ENCODE measurements at regions not wholly inside any gene's neighbourhood (a gene's known extent, or its start where the extent isn't known, plus 50 kb on each side); places are given as distances from the start of the nearest gene placed in this dataset.
"Not testable (repeated sequence)": the region's sequence is repeated elsewhere in the genome, so short reads cannot be mapped to it uniquely, and the experiment has no call there.

DNA sequence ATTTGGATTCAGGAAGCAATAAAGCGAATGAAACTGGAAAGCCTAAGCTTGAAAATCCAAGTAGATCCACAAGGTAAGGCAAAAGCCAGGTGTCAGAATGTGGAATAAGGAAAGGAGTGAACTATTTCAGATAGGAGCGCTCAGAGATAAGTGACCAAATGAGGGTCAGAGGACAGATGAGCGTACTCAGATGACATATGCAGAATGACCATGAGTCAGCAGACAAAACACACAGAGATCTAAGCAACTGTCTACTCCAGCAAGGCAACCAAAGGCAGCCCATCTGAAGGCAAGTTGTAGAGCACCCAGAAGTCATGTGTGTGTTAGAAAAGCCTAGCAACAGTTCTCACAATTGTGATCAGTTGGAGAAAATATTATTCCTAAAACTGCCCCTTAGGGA, 548.4 kb upstream of the FSHR start:
- intact Hi-C loops (cut with DNase I), result no loop called here

GRCh38 chr2:49693961-49694360, 539.6 kb upstream of the FSHR start:
- intact Hi-C loops (cut with DNase I), result no loop called here

More for the DNA sequence above, 548.4 kb upstream of the FSHR start:
- no peak for DNase-seq (ENCODE audit: low spot score)

GRCh38 chr2:49692022-49692421, 537.7 kb upstream of the FSHR start:
- intact Hi-C loops (cut with DNase I); DNase-seq (ENCODE audit: low spot score): not testable (repeated sequence)

More at GRCh38 chr2:49693961-49694360, 539.6 kb upstream of the FSHR start:
- no peak for DNase-seq (ENCODE audit: low spot score)

DNA sequence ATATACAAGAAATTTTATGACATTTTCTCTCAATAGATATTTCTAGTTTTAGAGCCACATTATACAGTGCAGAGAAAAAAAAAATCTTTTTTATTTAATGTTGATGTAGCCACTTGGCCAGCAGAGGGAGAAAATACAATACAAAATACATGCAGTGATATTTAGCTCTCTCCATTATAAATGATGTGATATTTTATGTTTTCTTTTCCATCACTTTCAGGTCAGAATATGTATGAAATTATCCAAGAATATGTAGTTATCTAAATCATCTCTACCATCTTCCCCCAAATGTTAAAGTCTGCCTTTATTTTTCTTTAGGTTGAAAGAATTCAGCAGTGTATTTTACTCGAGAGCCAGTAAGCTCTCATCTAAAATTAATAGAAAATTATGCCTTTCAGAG, 533.6 kb upstream of the FSHR start:
- intact Hi-C loops (cut with DNase I), result loop anchor here (2.0 to 5.0 kb wide), 2 partner anchors 454 to 715 kb away; no protein-coding TSS in a partner anchor
- DNase-seq (ENCODE audit: low spot score), result no peak

DNA sequence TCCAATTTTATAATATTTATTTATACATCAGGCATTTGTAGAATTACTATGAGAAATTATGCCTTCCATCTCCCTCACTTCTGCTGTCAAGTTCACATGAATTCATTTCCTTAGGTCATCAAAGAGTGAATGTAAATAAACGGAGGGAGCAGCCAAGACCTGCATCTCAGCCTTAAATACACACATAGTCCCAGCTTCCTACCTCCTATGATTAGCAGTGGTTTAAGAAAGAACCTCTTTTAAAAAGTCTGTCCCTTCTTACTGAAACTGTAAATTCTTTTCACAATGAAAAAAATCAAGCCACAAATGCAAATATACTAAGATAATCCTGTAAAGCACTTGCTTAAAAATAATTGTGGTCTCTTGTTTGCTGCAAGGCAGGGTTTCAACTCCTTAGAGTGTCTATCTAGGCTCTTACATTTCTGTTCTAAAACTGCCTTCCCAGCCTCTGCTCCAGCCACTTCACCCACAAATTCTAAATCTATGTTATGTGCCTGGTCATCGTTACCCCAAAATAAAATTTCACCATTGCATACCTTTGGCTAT, 532.7 kb upstream of the FSHR start:
- DNase-seq (ENCODE audit: low spot score), result no peak
- intact Hi-C loops (cut with DNase I), result loop anchor here (5.0 kb wide), 1 partner anchor 455 kb away; no protein-coding TSS in a partner anchor

DNA sequence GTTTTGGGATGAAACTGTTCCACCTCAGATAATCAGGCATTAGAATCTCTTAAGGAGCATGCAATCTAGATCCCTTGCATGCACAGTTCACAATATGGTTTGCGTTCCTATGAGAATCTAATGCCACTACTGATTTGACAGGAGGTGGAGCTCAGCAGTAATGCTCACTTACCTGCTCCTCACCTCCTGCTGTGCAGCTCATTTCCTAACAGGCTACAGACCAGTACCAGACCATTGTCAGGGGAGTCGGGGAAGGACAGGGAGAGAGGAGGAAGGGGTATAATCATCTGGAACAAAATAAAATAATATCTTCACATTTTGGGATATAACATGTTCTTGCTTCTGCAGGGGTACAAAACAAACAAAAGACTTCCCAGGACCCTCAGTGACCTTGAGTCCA, 532.0 kb upstream of the FSHR start:
- DNase-seq (ENCODE audit: low spot score), result no peak
- intact Hi-C loops (cut with DNase I), result loop anchor here (5.0 kb wide), 1 partner anchor 456 kb away; no protein-coding TSS in a partner anchor

GRCh38 chr2:49677227-49677626, 522.9 kb upstream of the FSHR start:
- intact Hi-C loops (cut with DNase I), result no loop called here
- DNase-seq (ENCODE audit: low spot score), result no peak

DNA sequence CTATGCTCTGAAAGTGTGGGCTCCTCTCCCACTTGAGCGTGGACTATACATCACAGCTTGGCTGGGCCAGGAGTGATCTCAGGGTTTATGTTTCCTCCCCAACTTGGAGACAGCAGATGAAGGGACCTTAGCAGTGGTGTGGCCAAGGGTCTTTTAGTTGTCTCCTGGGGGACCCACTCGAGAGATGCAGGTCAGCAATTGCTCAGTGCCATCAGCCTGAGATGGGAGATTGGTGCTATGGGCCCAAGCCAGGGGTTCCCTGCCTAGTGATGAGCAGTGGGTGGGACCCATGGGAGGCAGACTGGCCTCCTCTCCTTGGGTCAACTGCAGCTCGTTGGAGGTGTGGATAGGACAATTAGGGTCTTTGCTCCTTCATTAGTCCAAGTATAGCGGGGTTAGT, 510.5 kb upstream of the FSHR start:
- DNase-seq (ENCODE audit: low spot score), result no peak
- intact Hi-C loops (cut with DNase I), result no loop called here

- DNase-seq (ENCODE audit: low spot score), result no peak
- intact Hi-C loops (cut with DNase I), result no loop called here
These were observed 507.5 kb upstream of the FSHR start for GRCh38 chr2:49661809-49662208.

DNA sequence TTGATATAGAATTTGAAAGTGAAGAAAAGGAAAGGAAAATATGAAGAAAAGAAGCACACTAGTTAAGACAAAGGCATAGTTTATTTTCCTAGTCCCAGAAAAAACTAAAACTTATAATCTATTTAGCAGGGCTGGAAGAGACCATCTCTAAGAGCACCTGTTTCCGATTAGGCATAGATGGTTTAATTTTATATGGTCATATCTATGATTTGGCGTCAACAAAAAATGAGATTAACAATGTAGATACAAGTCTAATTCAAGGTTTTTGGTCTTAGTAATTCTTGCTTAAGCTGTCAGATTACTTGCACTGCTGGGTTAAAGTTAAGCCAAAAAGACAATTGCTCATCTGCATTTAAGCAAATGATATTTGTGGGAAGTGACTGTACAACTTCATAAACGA, 502.5 kb upstream of the FSHR start:
- DNase-seq (ENCODE audit: low spot score), result no peak
- intact Hi-C loops (cut with DNase I), result no loop called here

DNA sequence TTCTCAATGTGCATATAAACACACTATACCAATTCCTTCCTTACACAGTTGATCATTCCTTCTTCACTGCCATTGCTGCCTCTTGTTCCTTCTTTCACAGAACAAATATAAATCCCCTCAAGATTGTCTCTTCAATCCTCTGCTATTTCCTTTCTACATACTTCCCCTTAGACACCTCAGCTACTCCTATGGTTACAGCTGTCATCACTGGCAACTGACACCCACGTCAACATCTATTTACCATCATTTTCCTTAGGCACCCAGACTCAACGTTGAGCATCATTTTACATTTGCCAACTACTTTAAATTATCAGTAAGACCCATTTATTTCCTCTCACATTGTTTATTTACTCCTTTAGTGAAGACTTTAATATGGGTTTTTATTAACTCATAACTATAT, 488.8 kb upstream of the FSHR start:
- intact Hi-C loops (cut with DNase I), result no loop called here
- DNase-seq (ENCODE audit: low spot score), result no peak

DNA sequence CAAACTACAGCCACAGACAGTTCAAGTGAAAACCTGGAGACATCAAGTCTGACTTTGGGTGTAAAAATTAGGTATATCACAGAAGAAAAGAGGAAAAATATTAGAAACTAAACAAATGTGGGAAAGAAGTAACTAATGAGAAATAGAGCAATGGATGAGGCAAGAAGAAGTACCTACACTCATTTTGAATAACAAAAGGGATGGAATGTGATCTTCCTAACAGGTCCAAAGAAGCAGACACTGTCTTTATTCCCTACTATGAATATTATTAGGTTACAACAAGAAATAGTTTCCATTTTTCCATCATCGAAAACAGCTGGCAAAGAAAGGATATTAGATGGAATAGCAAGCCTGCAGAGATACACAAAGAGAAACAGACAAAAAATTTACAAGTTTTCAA, 486.3 kb upstream of the FSHR start:
- intact Hi-C loops (cut with DNase I), result no loop called here
- no peak for DNase-seq (ENCODE audit: low spot score)

GRCh38 chr2:49621016-49621415, 466.7 kb upstream of the FSHR start:
- DNase-seq (ENCODE audit: low spot score), result no peak
- intact Hi-C loops (cut with DNase I), result no loop called here

GRCh38 chr2:49619804-49620203, 465.5 kb upstream of the FSHR start:
- intact Hi-C loops (cut with DNase I), result loop anchor here (10.0 kb wide), 1 partner anchor 525 kb away; no protein-coding TSS in a partner anchor
- no peak for DNase-seq (ENCODE audit: low spot score)

GRCh38 chr2:49618491-49618890, 464.2 kb upstream of the FSHR start:
- DNase-seq (ENCODE audit: low spot score), result no peak
- intact Hi-C loops (cut with DNase I), result loop anchor here (10.0 kb wide), 1 partner anchor 526 kb away; no protein-coding TSS in a partner anchor

- intact Hi-C loops (cut with DNase I), result loop anchor here (10.0 kb wide), 1 partner anchor 528 kb away; no protein-coding TSS in a partner anchor
- DNase-seq (ENCODE audit: low spot score), result no peak
These were observed 462.5 kb upstream of the FSHR start for GRCh38 chr2:49616800-49617199.

DNA sequence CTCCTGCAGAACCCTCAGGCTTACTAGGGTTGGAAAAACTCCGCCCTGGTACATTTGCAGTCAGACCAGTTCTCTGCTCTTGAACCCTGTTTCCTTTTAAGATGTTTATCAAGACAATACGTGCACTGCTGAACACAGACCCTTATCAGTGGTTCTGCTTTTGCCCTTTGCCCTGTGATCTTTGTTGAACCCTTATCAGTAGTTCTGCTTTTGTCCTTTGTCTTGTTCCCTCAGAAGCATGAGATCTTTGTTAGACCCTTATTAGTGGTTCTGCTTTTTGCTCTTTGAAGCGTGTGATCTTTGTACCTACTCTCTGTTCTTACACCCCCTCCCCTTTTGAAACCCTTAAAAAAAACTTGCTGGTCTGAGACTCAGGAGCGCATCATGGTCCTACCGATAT, 457.5 kb upstream of the FSHR start:
- not testable (repeated sequence) for DNase-seq (ENCODE audit: low spot score)

DNA sequence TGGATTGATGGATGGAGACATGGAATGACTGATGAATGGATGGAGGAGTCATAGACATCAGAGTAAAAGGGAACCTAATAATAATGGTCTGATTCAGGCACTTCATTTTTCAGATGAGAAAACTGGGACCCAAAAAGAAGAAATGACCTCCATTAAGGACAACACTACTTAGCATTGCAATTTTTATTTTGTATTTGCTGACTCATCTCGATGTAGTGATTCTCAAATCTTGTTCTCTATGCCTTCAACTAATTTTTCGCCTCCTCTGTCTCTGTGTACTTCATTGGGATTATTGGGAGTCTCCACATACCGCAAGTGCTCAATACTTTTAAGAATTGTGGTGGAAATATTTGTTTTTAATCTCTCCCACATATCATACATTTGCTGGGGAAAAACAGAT, 446.2 kb upstream of the FSHR start:
- DNase-seq (ENCODE audit: low spot score), result no peak
- intact Hi-C loops (cut with DNase I), result no loop called here

More for the DNA sequence above, 457.5 kb upstream of the FSHR start:
- intact Hi-C loops (cut with DNase I), result loop anchor here (10.0 kb wide), 1 partner anchor 533 kb away; no protein-coding TSS in a partner anchor

GRCh38 chr2:49598231-49598630, 443.9 kb upstream of the FSHR start:
- intact Hi-C loops (cut with DNase I), result no loop called here
- no peak for DNase-seq (ENCODE audit: low spot score)

- intact Hi-C loops (cut with DNase I), result no loop called here
- no peak for DNase-seq (ENCODE audit: low spot score)
These were observed 431.6 kb upstream of the FSHR start for GRCh38 chr2:49585921-49586320.

GRCh38 chr2:49582946-49583345, 428.6 kb upstream of the FSHR start:
- no peak for DNase-seq (ENCODE audit: low spot score)
- intact Hi-C loops (cut with DNase I), result no loop called here

GRCh38 chr2:49577041-49577440, 422.7 kb upstream of the FSHR start:
- intact Hi-C loops (cut with DNase I), result no loop called here
- DNase-seq (ENCODE audit: low spot score), result no peak

All from cardiac septum (tissue), 1 donor.